HepG2 (cell line): ENCODE measurements at regions not wholly inside any gene's neighbourhood (a gene's known extent, or its start where the extent isn't known, plus 50 kb on each side); places are given as distances from the start of the nearest gene placed in this dataset.
A peak's percentile ranks its signal among the peaks of the same experiment; 100 is the strongest.

Experiments
- AHDC1 ChIP-seq: sonication (generic); formaldehyde crosslinking; IDR thresholded peaks from 2 replicates; pipeline ENCODE4 v1.5.1; 2020; ENCODE audit warnings: mild to moderate bottlenecking, missing genetic modification reagents, borderline replicate concordance
- ARID3A ChIP-seq: IDR thresholded peaks from 2 replicates; pipeline ENCODE4 v1.6.1; 2012; ENCODE audit warnings: low read depth, low read length, improper control_type of control experiment
- CREB3 ChIP-seq: sonication (generic); formaldehyde crosslinking; IDR thresholded peaks from 2 replicates; pipeline ENCODE4 v1.5.0; 2020; ENCODE audit warnings: missing genetic modification reagents
- ELF3 ChIP-seq: IDR thresholded peaks from 2 replicates; pipeline ENCODE4 v1.6.1; 2016; ENCODE audit warnings: missing genetic modification reagents, missing compliant biosample characterization
- FOSL2 ChIP-seq: sonication (generic); formaldehyde crosslinking; IDR thresholded peaks from 2 replicates; pipeline ENCODE4 v1.4.0; 2020; ENCODE audit warnings: missing genetic modification reagents
- GATAD2A ChIP-seq: IDR thresholded peaks from 2 replicates; pipeline ENCODE4 v1.6.1; 2016
- HOXA3 ChIP-seq: sonication (generic); formaldehyde crosslinking; IDR thresholded peaks from 2 replicates; pipeline ENCODE4 v1.5.0; 2020; ENCODE audit warnings: missing genetic modification reagents
- KAT8 ChIP-seq: IDR thresholded peaks from 2 replicates; pipeline ENCODE4 v1.6.1; 2016; ENCODE audit warnings: missing genetic modification reagents, missing compliant biosample characterization
- MXI1 ChIP-seq: IDR thresholded peaks from 3 replicates; pipeline ENCODE4 v1.6.1; 2012; ENCODE audit warnings: low read depth, low read length, inconsistent platforms, borderline replicate concordance
- TFE3 ChIP-seq: IDR thresholded peaks from 2 replicates; pipeline ENCODE4 v1.6.1; 2016
- WIZ ChIP-seq: sonication (generic); formaldehyde crosslinking; IDR thresholded peaks from 2 replicates; pipeline ENCODE4 v1.5.1; 2020; ENCODE audit warnings: mild to moderate bottlenecking, missing genetic modification reagents
- ZMYM3 ChIP-seq: sonication (generic); formaldehyde crosslinking; IDR thresholded peaks from 2 replicates; pipeline ENCODE4 v1.5.1; 2020; ENCODE audit warnings: mild to moderate bottlenecking, missing genetic modification reagents
- ZNF609 ChIP-seq: sonication (generic); formaldehyde crosslinking; IDR thresholded peaks from 2 replicates; pipeline ENCODE4 v1.4.0; 2020; ENCODE audit warnings: mild to moderate bottlenecking, missing genetic modification reagents, borderline replicate concordance
- ZNF747 ChIP-seq: sonication (generic); formaldehyde crosslinking; IDR thresholded peaks from 2 replicates; pipeline ENCODE4 v1.8.1; 2023; ENCODE audit warnings: missing genetic modification reagents, mild to moderate bottlenecking, borderline replicate concordance
- ZNF749 ChIP-seq: sonication (generic); formaldehyde crosslinking; IDR thresholded peaks from 2 replicates; pipeline ENCODE4 v1.8.0; 2022; ENCODE audit warnings: mild to moderate bottlenecking, missing genetic modification reagents, moderate library complexity, borderline replicate concordance

GRCh38 chr6:71031912-71032311 is 75.1 kb upstream of the B3GAT2 start (continued):
- TF ChIP-seq ZMYM3 (CRISPR knock-in tag), result 0 out of 2 replicates have a peak, but pooled peaks have one; percentile 20
- 0 out of 2 replicates have a peak, but pooled peaks have one; percentile 22 for TF ChIP-seq KAT8 (CRISPR knock-in tag)
- TF ChIP-seq FOSL2 (CRISPR knock-in tag), result peak; percentile 57
- TF ChIP-seq ARID3A, result 0 out of 2 replicates have a peak, but pooled peaks have one; percentile 57
- TF ChIP-seq HOXA3 (CRISPR knock-in tag), result peak; percentile 20; the same call in 1 of the 2 replicates
- peak; percentile 73 for TF ChIP-seq ELF3 (CRISPR knock-in tag)
- TF ChIP-seq GATAD2A (CRISPR knock-in tag), result peak; percentile 81
- TF ChIP-seq ZNF749 (CRISPR knock-in tag), result no peak
- TF ChIP-seq WIZ (CRISPR knock-in tag), result peak; percentile 63; the same call in 1 of the 2 replicates
- TF ChIP-seq AHDC1 (CRISPR knock-in tag), result peak; percentile 89
- TF ChIP-seq TFE3 (CRISPR knock-in tag), result 0 out of 2 replicates have a peak, but pooled peaks have one; percentile 25
- peak; percentile 54; the same call in 1 of the 2 replicates for TF ChIP-seq ZNF609 (CRISPR knock-in tag)
- TF ChIP-seq CREB3 (CRISPR knock-in tag), result no peak
- TF ChIP-seq ZNF747 (CRISPR knock-in tag), result peak; percentile 72; the same call in 1 of the 2 replicates
- TF ChIP-seq MXI1, result peak; percentile 30; the same call in 1 of the 3 replicates
